Fibroblast of lung (primary cell): ENCODE measurements at regions not wholly inside any gene's neighbourhood (a gene's known extent, or its start where the extent isn't known, plus 50 kb on each side); places are given as distances from the start of the nearest gene placed in this dataset.

ENCODE experiments used
- DNase-seq, 2 donors: peaks; one replicate each; pipeline versions ENCODE4 v3.0.0 to v3.0.0-alpha.2; 2010; ENCODE audit warnings: low read depth in 2 of 2
- H2AFZ ChIP-seq: 2 replicates; pipeline ENCODE4 v1.5.1; 2012; ENCODE audit warnings: low read length, control low read depth, inconsistent platforms
- H3K27ac ChIP-seq: 2 replicates; pipeline ENCODE4 v1.5.1; 2011; ENCODE audit warnings: low read length, control low read depth; ENCODE audit not compliant: insufficient read depth
- H3K27me3 ChIP-seq: 2 replicates; pipeline ENCODE4 v1.5.1; 2011; ENCODE audit warnings: mild to moderate bottlenecking, low read length; ENCODE audit not compliant: control insufficient read depth, insufficient read depth
- H3K36me3 ChIP-seq: 2 replicates; pipeline ENCODE4 v1.5.1; 2011; ENCODE audit warnings: low read length; ENCODE audit not compliant: control insufficient read depth, insufficient read depth
- H3K4me1 ChIP-seq: 2 replicates; pipeline ENCODE4 v1.5.1; 2011; ENCODE audit warnings: low read length; ENCODE audit not compliant: control insufficient read depth, insufficient read depth; ENCODE audit errors: extremely low read depth
- H3K4me2 ChIP-seq: 2 replicates; pipeline ENCODE4 v1.5.1; 2011; ENCODE audit warnings: low read length, control low read depth; ENCODE audit not compliant: insufficient read depth; ENCODE audit errors: extremely low read depth
- H3K4me3 ChIP-seq, 4 experiments: fragments of 200-600 bp in 1 of 4; sonication (generic) in 1 of 4; replicated peaks in 1 of 4; 2 replicates each; pipeline ENCODE4 v1.5.1; 2011 to 2016; ENCODE audit warnings: low read length in 4 of 4, low read depth in 3 of 4, mild to moderate bottlenecking in 3 of 4, control low read depth in 2 of 4, inconsistent platforms in 1 of 4, mixed read lengths in 1 of 4; ENCODE audit not compliant: insufficient read depth in 1 of 4; ENCODE audit errors: control extremely low read depth in 1 of 4
- H3K79me2 ChIP-seq: 2 replicates; pipeline ENCODE4 v1.5.1; 2012; ENCODE audit warnings: mild to moderate bottlenecking, low read length, inconsistent platforms; ENCODE audit not compliant: control insufficient read depth, insufficient read depth
- H3K9ac ChIP-seq: 2 replicates; pipeline ENCODE4 v1.5.1; 2011; ENCODE audit warnings: mild to moderate bottlenecking, low read length, control low read depth; ENCODE audit not compliant: insufficient read depth
- H3K9me3 ChIP-seq: 2 replicates; pipeline ENCODE4 v1.5.1; 2012; ENCODE audit warnings: low read depth, low read length; ENCODE audit not compliant: control insufficient read depth, insufficient read depth
- H4K20me1 ChIP-seq: 2 replicates; pipeline ENCODE4 v1.5.1; 2011; ENCODE audit warnings: low read length; ENCODE audit not compliant: control insufficient read depth, insufficient read depth; ENCODE audit errors: extremely low read depth
- CTCF ChIP-seq, 2 donors: IDR thresholded peaks in 1 of 2; conservative IDR thresholded peaks in 1 of 2; 1 replicate in 1 of 2; 2 replicates in 1 of 2; pipeline ENCODE4 v1.5.1; 2011 to 2012; ENCODE audit warnings: low read length in 2 of 2, control low read depth in 1 of 2, inconsistent platforms in 1 of 2, low read depth in 1 of 2, mild to moderate bottlenecking in 1 of 2
- EZH2 ChIP-seq: IDR thresholded peaks from 2 replicates; pipeline ENCODE4 v1.5.1; 2012; ENCODE audit warnings: low read length, control low read depth, mild to moderate bottlenecking; ENCODE audit errors: missing control alignments

GRCh38 chr19:28680111-28680510, 532.8 kb downstream of the UQCRFS1 start:
- Histone ChIP-seq H4K20me1 (no peaks in the 10 kb centered on the region), H3K27ac (no peak overlapping the region), H2AFZ (no peak overlapping the region), H3K36me3 (no peaks in the 10 kb centered on the region), H3K79me2 (no peaks in the 10 kb centered on the region), H3K9ac (no peak overlapping the region), H3K4me3 (no peak overlapping the region), H3K27me3 (no peaks in the 10 kb centered on the region), H3K9me3 (no peaks in the 10 kb centered on the region), H3K4me2 (no peak overlapping the region), H3K4me1 (no peaks in the 10 kb centered on the region)
- DNase-seq = no peak
- TF ChIP-seq CTCF (conservative IDR thresholded peaks at IDR 0.05 in 1 of 2, IDR thresholded peaks at IDR 0.05 in 1 of 2; ENCODE audit: low read depth in 1 of 2, low read length in 2 of 2) (no peak), EZH2 (no peak)

- no peak overlapping the region for H3K9ac ChIP-seq
- no peaks in the 10 kb centered on the region for H4K20me1 ChIP-seq
- no peak for TF ChIP-seq CTCF (conservative IDR thresholded peaks at IDR 0.05 in 1 of 2, IDR thresholded peaks at IDR 0.05 in 1 of 2; ENCODE audit: low read depth in 1 of 2, low read length in 2 of 2)
- TF ChIP-seq EZH2 = no peak
- H2AFZ ChIP-seq = no peak overlapping the region
- no peak overlapping the region for H3K4me2 ChIP-seq
- no peak for DNase-seq
- no peaks in the 10 kb centered on the region for H3K36me3 ChIP-seq
- H3K4me1 ChIP-seq = no peaks in the 10 kb centered on the region
- no peak overlapping the region for H3K27ac ChIP-seq
- no peaks in the 10 kb centered on the region for H3K27me3 ChIP-seq
- no peaks in the 10 kb centered on the region for H3K9me3 ChIP-seq
- H3K79me2 ChIP-seq = no peaks in the 10 kb centered on the region
- H3K4me3 ChIP-seq = no peak overlapping the region
Measured at GRCh38 chr19:28670836-28671235, 542.1 kb downstream of the UQCRFS1 start.

GRCh38 chr19:28669804-28670203, 543.1 kb downstream of the UQCRFS1 start:
- H3K79me2 ChIP-seq = no peaks in the 10 kb centered on the region
- H2AFZ ChIP-seq = no peak overlapping the region
- no peaks in the 10 kb centered on the region for H3K4me1 ChIP-seq
- H3K27me3 ChIP-seq = no peaks in the 10 kb centered on the region
- H3K27ac ChIP-seq = no peak overlapping the region
- no peak for DNase-seq
- no peak overlapping the region for H3K9ac ChIP-seq
- H4K20me1 ChIP-seq = no peaks in the 10 kb centered on the region
- TF ChIP-seq EZH2 = no peak
- TF ChIP-seq CTCF (conservative IDR thresholded peaks at IDR 0.05 in 1 of 2, IDR thresholded peaks at IDR 0.05 in 1 of 2; ENCODE audit: low read depth in 1 of 2, low read length in 2 of 2) = no peak
- H3K9me3 ChIP-seq = no peaks in the 10 kb centered on the region
- no peaks in the 10 kb centered on the region for H3K36me3 ChIP-seq
- no peak overlapping the region for H3K4me2 ChIP-seq
- H3K4me3 ChIP-seq = no peak overlapping the region
